Right ventricle myocardium superior (tissue), 1 donor: ENCODE measurements at regions not wholly inside any gene's neighbourhood (a gene's known extent, or its start where the extent isn't known, plus 50 kb on each side); places are given as distances from the start of the nearest gene placed in this dataset.
"Not testable (repeated sequence)": the region's sequence is repeated elsewhere in the genome, so short reads cannot be mapped to it uniquely, and the experiment has no call there.

ENCODE experiments used
- ATAC-seq: fragments of 200-7000 bp; cut with Tn5 transposase; one replicate; pipeline ENCODE4 v1.9.1; 2020; ENCODE audit warnings: mild to moderate bottlenecking; ENCODE audit not compliant: poor library complexity
- DNase-seq: peaks from one replicate; pipeline ENCODE4 v3.0.0-alpha.2; 2020
- intact Hi-C: fragments of 100-400 bp; cut with DNase I; formaldehyde crosslinking; loops from one replicate; pipeline ENCODE4 v1.11.2; 2022
- donor health status: DM: no; HTN: yes; CAD: no; lungs with severe emphysema.

- intact Hi-C loops: no loop called here
- no peak for ATAC-seq
- DNase-seq: no peak
Observed at GRCh38 chr5:122653087-122654017, 121.5 kb upstream of the SNX2 start.

GRCh38 chr5:122656160-122656559 is 118.7 kb upstream of the SNX2 start:
- intact Hi-C loops: no loop called here
- no peak for DNase-seq
- no peak for ATAC-seq

- intact Hi-C loops: no loop called here
Observed at GRCh38 chr5:122656577-122656976, 118.3 kb upstream of the SNX2 start.

GRCh38 chr5:122661496-122662180 is 113.2 kb upstream of the SNX2 start:
- intact Hi-C loops: no loop called here
- peak; percentile 25 for ATAC-seq

More at GRCh38 chr5:122656577-122656976, 118.3 kb upstream of the SNX2 start:
- no peak for ATAC-seq
- no peak for DNase-seq

GRCh38 chr5:122665051-122665450 is 109.8 kb upstream of the SNX2 start:
- intact Hi-C loops: no loop called here
- no peak for DNase-seq
- ATAC-seq: no peak

More at GRCh38 chr5:122661496-122662180, 113.2 kb upstream of the SNX2 start:
- DNase-seq: no peak

- intact Hi-C loops: no loop called here
- ATAC-seq: no peak
- DNase-seq: no peak
Observed at GRCh38 chr5:122668552-122668951, 106.3 kb upstream of the SNX2 start.

- intact Hi-C loops, DNase-seq, ATAC-seq: not testable (repeated sequence)
Observed at GRCh38 chr5:122669709-122670108, 105.2 kb upstream of the SNX2 start.

GRCh38 chr5:122673343-122673742 is 101.5 kb upstream of the SNX2 start:
- ATAC-seq: peak; percentile 93

GRCh38 chr5:122674385-122674784 is 100.5 kb upstream of the SNX2 start:
- intact Hi-C loops: no loop called here
- ATAC-seq (no peak), DNase-seq (no peak)

More at GRCh38 chr5:122673343-122673742, 101.5 kb upstream of the SNX2 start:
- intact Hi-C loops: no loop called here
- DNase-seq: peak; percentile 63

GRCh38 chr5:122680623-122681350 is 94.1 kb upstream of the SNX2 start:
- DNase-seq (no peak), ATAC-seq (no peak)
- intact Hi-C loops: no loop called here

- no peak for ATAC-seq
- DNase-seq: no peak
- intact Hi-C loops: no loop called here
Observed at GRCh38 chr5:122683631-122684030, 91.2 kb upstream of the SNX2 start.

GRCh38 chr5:122690266-122690665 is 84.6 kb upstream of the SNX2 start:
- intact Hi-C loops: no loop called here
- DNase-seq: no peak
- ATAC-seq: no peak

- intact Hi-C loops: no loop called here
Observed at GRCh38 chr5:122691931-122692330, 82.9 kb upstream of the SNX2 start.

GRCh38 chr5:122693963-122694362 is 80.9 kb upstream of the SNX2 start:
- intact Hi-C loops: no loop called here
- ATAC-seq (no peak), DNase-seq (no peak)

More at GRCh38 chr5:122691931-122692330, 82.9 kb upstream of the SNX2 start:
- DNase-seq: no peak
- no peak for ATAC-seq

- DNase-seq (no peak), ATAC-seq (no peak)
- intact Hi-C loops: no loop called here
Observed at GRCh38 chr5:122694884-122695283, 80.0 kb upstream of the SNX2 start.

GRCh38 chr5:122696735-122697134 is 78.1 kb upstream of the SNX2 start:
- intact Hi-C loops, DNase-seq: not testable (repeated sequence)
- ATAC-seq: peak; percentile 56

GRCh38 chr5:122697191-122697590 is 77.7 kb upstream of the SNX2 start:
- ATAC-seq (no peak), DNase-seq (no peak)
- intact Hi-C loops: no loop called here

GRCh38 chr5:122699201-122699600 is 75.7 kb upstream of the SNX2 start:
- intact Hi-C loops: no loop called here
- ATAC-seq (no peak), DNase-seq (no peak)
